ENCODE measurements at regions not wholly inside any gene's neighbourhood (a gene's known extent, or its start where the extent isn't known, plus 50 kb on each side); places are given as distances from the start of the nearest gene placed in this dataset.
"Not testable (repeated sequence)": the region's sequence is repeated elsewhere in the genome, so short reads cannot be mapped to it uniquely, and the experiment has no call there.

DNA sequence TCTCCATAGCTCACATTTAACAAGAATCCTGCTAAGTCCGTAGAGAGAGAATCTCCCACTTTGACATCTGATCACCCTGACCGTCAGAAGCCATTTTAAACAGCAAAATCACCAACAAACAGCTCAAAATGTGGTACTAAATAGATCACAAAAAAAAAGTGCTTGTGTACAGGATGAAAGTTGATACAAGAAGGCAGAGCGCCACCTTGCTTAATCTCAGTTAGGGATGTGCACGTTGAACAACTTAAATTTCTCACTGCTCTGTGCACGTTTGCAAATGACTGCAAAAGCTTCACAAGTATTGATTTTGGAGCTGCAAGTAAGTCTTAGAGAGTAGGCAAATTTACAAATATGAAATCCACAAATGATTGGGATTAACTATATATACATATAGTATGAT is 63.1 kb upstream of the NREP start:
- DNase-seq (ENCODE audit: low spot score), result no peak

DNA sequence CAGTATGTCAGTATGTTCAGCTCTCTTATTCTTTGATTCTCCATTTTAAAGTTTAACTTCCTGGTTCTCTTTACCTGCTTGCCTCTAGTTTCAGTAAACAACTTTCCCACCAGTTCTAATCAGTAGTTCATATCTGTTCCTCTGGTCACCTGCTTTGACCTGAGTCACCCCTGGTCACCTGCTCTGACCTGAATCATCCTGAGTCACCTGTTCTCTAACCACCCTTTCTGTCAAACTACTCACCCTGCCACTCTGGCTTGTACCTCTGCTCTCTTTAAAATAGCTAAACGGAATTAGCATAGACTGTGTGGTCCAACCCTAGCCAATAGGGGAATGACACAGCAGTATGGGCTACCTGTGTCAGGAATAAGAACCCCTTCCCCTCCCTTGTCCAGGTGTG is 62.0 kb upstream of the NREP start:
- not testable (repeated sequence) for DNase-seq (ENCODE audit: low spot score)

DNA sequence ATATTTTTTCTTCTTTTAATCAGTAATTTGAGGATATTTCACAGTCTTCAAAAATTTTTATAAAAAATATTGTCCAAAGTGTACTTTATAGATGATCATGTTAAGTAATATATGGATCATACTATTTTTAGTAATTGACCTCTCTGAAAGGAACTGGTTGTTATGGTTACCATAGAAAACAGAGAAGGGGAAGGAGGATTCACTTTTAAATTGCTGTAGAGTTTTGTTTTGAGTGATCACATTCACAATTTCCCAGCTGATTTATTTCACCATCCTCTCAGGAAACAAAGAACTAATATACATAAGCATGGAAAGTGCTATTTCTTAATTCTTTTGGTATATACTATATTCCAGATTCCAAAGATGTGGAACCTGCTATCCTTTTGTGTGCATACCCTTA is 56.5 kb upstream of the NREP start:
- no peak for DNase-seq (ENCODE audit: low spot score)

DNA sequence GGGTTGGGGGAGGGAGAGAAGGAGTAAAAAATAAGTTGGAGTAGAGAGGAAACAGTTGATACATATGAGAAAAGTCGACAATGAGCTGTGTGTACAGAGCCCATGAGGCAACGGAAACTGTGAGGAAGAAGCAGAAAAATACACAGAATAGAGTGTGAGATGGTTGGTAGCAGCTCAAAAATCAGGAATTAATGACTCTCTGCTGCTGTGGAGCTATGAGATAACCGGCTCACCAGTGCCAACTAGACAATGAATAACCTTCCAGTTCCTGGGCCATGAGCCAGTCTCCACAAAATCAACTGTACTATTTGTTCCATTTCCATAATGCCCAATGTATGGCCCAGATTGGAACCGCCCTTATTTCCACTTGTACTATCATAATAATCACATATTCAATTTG is 53.1 kb upstream of the NREP start:
- DNase-seq (ENCODE audit: low spot score), result no peak

Measured in A172 (cell line).